Ovary (tissue), 7 donors: ENCODE measurements at regions not wholly inside any gene's neighbourhood (a gene's known extent, or its start where the extent isn't known, plus 50 kb on each side); places are given as distances from the start of the nearest gene placed in this dataset.

Experiments
- DNase-seq, 5 donors: peaks; one replicate each; pipeline ENCODE4 v3.0.0-alpha.2; 2019 to 2020
- H3K27ac ChIP-seq, 2 donors: fragments of 200-600 bp; one replicate each; pipeline versions ENCODE4 v1.5.1 to v1.8.0; 2019 to 2022
- H3K27me3 ChIP-seq: fragments of 200-600 bp; one replicate; pipeline ENCODE4 v1.8.0; 2022
- H3K36me3 ChIP-seq: fragments of 200-600 bp; sonication (generic); one replicate; pipeline ENCODE4 v1.5.1; 2019
- H3K4me1 ChIP-seq: one replicate; pipeline ENCODE4 v1.8.1; 2013; ENCODE audit warnings: mild to moderate bottlenecking, moderate library complexity; ENCODE audit not compliant: insufficient read depth
- H3K4me3 ChIP-seq: fragments of 200-600 bp; sonication (generic); one replicate; pipeline ENCODE4 v1.5.1; 2017
- H3K9me3 ChIP-seq, 2 donors: fragments of 200-600 bp in 1 of 2; sonication (generic) in 1 of 2; one replicate each; pipeline versions ENCODE4 v1.5.1 to v1.8.1; 2013 to 2019; ENCODE audit warnings: mild to moderate bottlenecking in 1 of 2, moderate library complexity in 1 of 2
- CTCF ChIP-seq, 3 donors: fragments of 450-650 bp in 2 of 3; fragments of 200-600 bp in 1 of 3; IDR thresholded peaks; one replicate each; pipeline versions ENCODE4 v1.5.1 to v1.8.0; 2016 to 2022; ENCODE audit warnings: antibody characterized with exemption in 3 of 3, mild to moderate bottlenecking in 1 of 3
- EP300 ChIP-seq: sonication (generic); formaldehyde crosslinking; IDR thresholded peaks from one replicate; pipeline ENCODE4 v1.6.1; 2017; ENCODE audit warnings: antibody characterized with exemption
- POLR2A ChIP-seq: fragments of 450-650 bp; IDR thresholded peaks from one replicate; pipeline ENCODE4 v1.6.1; 2017; ENCODE audit warnings: antibody characterized with exemption, mild to moderate bottlenecking, moderate library complexity
- WGBS, 3 donors: extraction: QIAGEN DNeasy Blood & Tissue Kit in 1 of 3; methylation state at CpG; one replicate each; pipeline versions ENCODE4 v1.1.5 to v1.1.7; 2013 to 2017; 5-methylcytosine and 5-hydroxymethylcytosine counted together
- intact Hi-C, 4 donors: fragments of 100-400 bp; cut with DNase I; formaldehyde crosslinking; loops; one replicate each; pipeline versions ENCODE4 v1.11.0 to v1.15.1; 2022 to 2023
- donor health status: DM: no; HTN: no; CAD: no; lungs with moderate emphysema.
- donor health status: DM: no; HTN: no; CAD: no.
- donor health status: Bipolar disorder and iron deficiency.
- donor health status: DM: no; HTN: no; CAD: no.
- donor health status: DM: yes; HTN: yes; CAD: no.

DNA sequence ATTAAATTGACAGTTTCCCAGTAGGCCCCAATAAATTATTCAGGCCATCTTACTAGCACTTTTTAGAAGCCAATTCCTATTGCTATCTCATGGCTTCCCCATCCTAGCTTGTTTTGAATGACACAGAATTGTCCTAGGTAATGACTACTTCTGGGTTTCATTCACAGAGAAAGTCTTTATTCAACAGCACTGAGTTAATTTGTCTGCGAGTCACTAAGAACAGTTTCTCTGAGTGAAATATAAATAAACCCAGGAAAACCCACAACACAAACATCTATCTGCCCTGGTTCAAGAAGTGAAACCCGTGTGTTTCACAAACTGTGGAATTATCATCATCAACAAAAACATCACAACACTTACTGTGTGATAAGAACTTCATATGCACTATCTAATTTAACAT, 1366.8 kb downstream of the EPHA7 start:
- Histone ChIP-seq H3K36me3 (no peaks in the 10 kb centered on the region), H3K4me1 (no peaks in the 10 kb centered on the region), H3K27me3 (no peaks in the 10 kb centered on the region), H3K9me3 (no peaks in the 10 kb centered on the region), H3K4me3 (no peak overlapping the region), H3K27ac (no peak overlapping the region)
- TF ChIP-seq EP300 (no peak), POLR2A (no peak), CTCF (IDR thresholded peaks at IDR 0.05) (no peak)
- intact Hi-C loops, result no loop called here
- WGBS, 3 donors, result 55 to 79% (median 55%) methylated on average over 2 of the region's 2 CpGs
- no peak for DNase-seq

GRCh38 chr6:92050216-92050615, 1369.1 kb downstream of the EPHA7 start:
- intact Hi-C loops, result no loop called here
- no peak for DNase-seq
- Histone ChIP-seq H3K36me3 (no peaks in the 10 kb centered on the region), H3K27ac (no peak overlapping the region), H3K27me3 (no peaks in the 10 kb centered on the region), H3K4me1 (no peaks in the 10 kb centered on the region), H3K9me3 (no peaks in the 10 kb centered on the region), H3K4me3 (no peak overlapping the region)
- WGBS, 3 donors, result 41 to 83% (median 78%) methylated on average over 1 of the region's 1 CpG
- TF ChIP-seq POLR2A, result no peak
- TF ChIP-seq CTCF (IDR thresholded peaks at IDR 0.05), result no peak
- TF ChIP-seq EP300, result no peak

DNA sequence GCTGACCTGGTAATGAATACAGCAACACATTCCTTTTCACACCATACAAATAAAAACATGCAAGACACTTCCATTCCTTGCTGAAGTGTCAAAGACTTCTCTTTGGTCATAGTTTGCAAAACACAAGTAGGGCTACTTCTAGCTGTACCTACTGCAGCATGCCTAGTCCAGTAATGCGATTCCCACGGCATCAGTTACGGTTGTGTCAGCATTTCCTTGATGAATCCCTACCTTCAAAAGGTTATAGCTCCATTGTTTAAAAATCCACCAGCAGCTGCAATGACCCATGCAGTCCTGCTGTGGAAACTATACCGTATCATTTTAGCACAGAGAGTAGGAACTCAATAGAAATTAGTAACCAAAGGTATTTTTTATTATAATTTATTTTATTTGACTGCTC, 1371.5 kb downstream of the EPHA7 start:
- H3K27me3 ChIP-seq, result no peaks in the 10 kb centered on the region
- TF ChIP-seq EP300 (no peak), POLR2A (no peak), CTCF (IDR thresholded peaks at IDR 0.05) (no peak)
- no peak for DNase-seq
- no peak overlapping the region for H3K27ac ChIP-seq
- H3K36me3 ChIP-seq, result no peaks in the 10 kb centered on the region
- H3K4me1 ChIP-seq, result no peaks in the 10 kb centered on the region
- no peaks in the 10 kb centered on the region for H3K9me3 ChIP-seq
- H3K4me3 ChIP-seq, result no peak overlapping the region
- intact Hi-C loops, result no loop called here
- WGBS, 3 donors, result 92 to 94% (median 93%) methylated on average over 4 of the region's 4 CpGs

- H3K4me3 ChIP-seq, result no peak overlapping the region
- WGBS, 3 donors, result 71 to 78% (median 78%) methylated on average over 4 of the region's 4 CpGs
- H3K36me3 ChIP-seq, result no peaks in the 10 kb centered on the region
- intact Hi-C loops, result no loop called here
- no peaks in the 10 kb centered on the region for H3K9me3 ChIP-seq
- no peak overlapping the region for H3K27ac ChIP-seq
- H3K27me3 ChIP-seq, result no peaks in the 10 kb centered on the region
- H3K4me1 ChIP-seq, result no peaks in the 10 kb centered on the region
- no peak for DNase-seq
- TF ChIP-seq CTCF (IDR thresholded peaks at IDR 0.05) (no peak), POLR2A (no peak), EP300 (no peak)
These were observed 1372.1 kb downstream of the EPHA7 start for GRCh38 chr6:92047152-92047850.
